Astrocyte of the spinal cord (primary cell): ENCODE measurements at regions not wholly inside any gene's neighbourhood (a gene's known extent, or its start where the extent isn't known, plus 50 kb on each side); places are given as distances from the start of the nearest gene placed in this dataset.

Experiments
- DNase-seq: peaks from one replicate; pipeline ENCODE4 v3.0.0; 2011; ENCODE audit warnings: low read depth, low spot score
- H3K4me3 ChIP-seq: 2 replicates; pipeline ENCODE4 v1.5.1; 2011; ENCODE audit warnings: low read depth, mild to moderate bottlenecking, low read length, moderate library complexity
- CTCF ChIP-seq: IDR thresholded peaks from 2 replicates; pipeline ENCODE4 v1.5.1; 2012; ENCODE audit warnings: low read depth, mild to moderate bottlenecking, low read length, inconsistent platforms
- in situ Hi-C: cut with HindIII; loops from 2 replicates; pipeline ENCODE4 v1.10.0; 2017; ENCODE audit warnings: low sequenced_read_pairs

- no peak overlapping the region for H3K4me3 ChIP-seq
- no peak for TF ChIP-seq CTCF
- in situ Hi-C loops, result no loop called here
- peak; percentile 23 for DNase-seq
Observed at GRCh38 chr1:191963286-191963685, 195.0 kb upstream of the RGS18 start.

DNA sequence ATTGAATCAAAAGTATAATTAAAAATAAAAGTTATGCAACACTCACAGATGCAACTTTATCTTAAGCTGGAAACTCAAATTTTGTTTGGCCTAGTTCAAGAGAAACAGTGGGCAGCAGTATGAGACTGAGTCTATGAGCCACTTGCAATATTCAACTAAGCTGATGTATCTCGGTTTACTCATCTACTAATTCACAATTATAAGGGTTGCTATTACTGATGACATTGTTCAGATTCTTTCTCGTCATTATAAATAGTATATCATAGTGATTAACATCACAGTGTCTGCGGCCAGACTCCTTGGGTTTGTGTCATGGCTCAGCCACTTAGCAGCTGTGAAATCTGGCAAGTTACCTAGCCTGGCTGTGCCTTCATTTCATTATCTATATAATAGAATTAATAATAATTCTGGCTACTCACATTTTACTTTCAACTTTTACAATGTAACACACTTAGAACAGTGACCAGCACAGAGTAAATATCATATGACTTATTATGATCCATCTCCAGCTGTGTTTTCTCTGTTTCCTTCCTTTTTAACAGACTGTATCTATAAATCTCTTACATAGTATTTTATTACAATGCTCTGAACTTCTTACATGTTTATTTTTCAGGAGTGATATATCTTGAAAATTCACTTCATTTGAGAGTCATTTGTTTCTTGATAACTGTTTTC lies 194.3 kb upstream of the RGS18 start:
- no peak overlapping the region for H3K4me3 ChIP-seq
- peak; percentile 22 for DNase-seq
- in situ Hi-C loops, result no loop called here
- TF ChIP-seq CTCF, result no peak

- H3K4me3 ChIP-seq, result no peak overlapping the region
- DNase-seq, result no peak
- TF ChIP-seq CTCF, result no peak
- in situ Hi-C loops, result no loop called here
Observed at GRCh38 chr1:191969290-191969689, 189.0 kb upstream of the RGS18 start.

DNA sequence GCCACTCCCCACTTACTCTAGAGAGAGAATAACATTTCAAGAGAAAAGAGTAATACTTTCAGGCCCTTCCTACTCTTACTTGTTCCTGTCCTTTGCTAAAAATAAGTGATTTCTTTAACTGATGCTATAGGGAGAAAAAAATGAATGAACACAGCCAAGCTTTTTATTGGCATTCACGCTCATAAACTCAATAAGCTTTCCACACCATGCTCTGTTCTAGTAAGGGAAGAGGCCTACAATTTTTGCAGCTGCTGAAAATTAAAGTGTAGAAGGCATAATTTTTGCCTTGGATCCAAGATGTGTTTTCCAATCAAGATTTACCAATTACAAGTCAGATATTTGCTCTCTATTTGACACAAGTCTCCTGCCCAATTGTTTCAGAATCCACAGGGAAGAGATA lies 188.1 kb upstream of the RGS18 start:
- no peak for DNase-seq
- no peak overlapping the region for H3K4me3 ChIP-seq
- no peak for TF ChIP-seq CTCF
- in situ Hi-C loops, result no loop called here

GRCh38 chr1:191971447-191971846 lies 186.8 kb upstream of the RGS18 start:
- DNase-seq, result no peak
- TF ChIP-seq CTCF, result no peak
- in situ Hi-C loops, result no loop called here
- H3K4me3 ChIP-seq, result no peak overlapping the region

DNA sequence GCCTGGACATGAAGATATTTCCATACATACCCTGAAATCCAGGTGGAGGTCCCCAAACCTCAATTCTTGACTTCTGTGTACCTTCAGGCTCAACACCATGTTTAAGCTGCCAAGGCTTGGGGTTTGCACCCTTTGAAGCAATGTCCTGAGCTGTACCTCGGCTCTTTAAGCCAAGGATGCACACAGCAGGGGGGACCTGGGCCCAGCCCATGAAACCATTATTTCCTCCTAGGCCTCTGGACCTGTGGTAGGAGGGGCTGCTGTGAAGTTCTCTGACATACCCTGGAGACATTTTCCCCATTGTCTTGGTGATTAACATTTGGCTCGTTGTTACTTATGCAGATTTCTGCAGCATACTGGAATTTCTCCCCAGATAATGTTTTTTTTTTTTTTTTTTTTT lies 184.3 kb upstream of the RGS18 start:
- in situ Hi-C loops, result no loop called here
- no peak overlapping the region for H3K4me3 ChIP-seq
- TF ChIP-seq CTCF, result no peak
- no peak for DNase-seq
